DOHH2 (cell line): ENCODE measurements at regions not wholly inside any gene's neighbourhood (a gene's known extent, or its start where the extent isn't known, plus 50 kb on each side); places are given as distances from the start of the nearest gene placed in this dataset.

Source experiments
- H3F3A ChIP-seq: fragments of 200-600 bp; sonication (generic), shearing (Covaris generic); 2 replicates; pipeline ENCODE4 v1.6.0; 2016; ENCODE audit warnings: antibody characterized with exemption, mild to moderate bottlenecking; ENCODE audit not compliant: control insufficient read depth, insufficient read depth
- H3K27ac ChIP-seq: fragments of 200-600 bp; sonication (generic); 2 replicates; pipeline ENCODE4 v1.5.1; 2014; ENCODE audit warnings: low read depth, mild to moderate bottlenecking, low read length, moderate library complexity
- H3K27me3 ChIP-seq: fragments of 200-600 bp; sonication (generic); 2 replicates; pipeline ENCODE4 v1.6.1; 2014; ENCODE audit warnings: mild to moderate bottlenecking, low read length, mixed read lengths; ENCODE audit not compliant: control insufficient read depth
- H3K36me3 ChIP-seq: fragments of 200-600 bp; sonication (generic); 2 replicates; pipeline ENCODE4 v1.6.1; 2014; ENCODE audit warnings: mild to moderate bottlenecking, low read length, moderate library complexity, mixed read lengths; ENCODE audit not compliant: control insufficient read depth
- H3K4me1 ChIP-seq: fragments of 200-600 bp; sonication (generic); 2 replicates; pipeline ENCODE4 v1.6.1; 2014; ENCODE audit warnings: mild to moderate bottlenecking, low read length, mixed read lengths; ENCODE audit not compliant: control insufficient read depth
- H3K4me2 ChIP-seq: fragments of 200-600 bp; sonication (generic); 2 replicates; pipeline ENCODE4 v1.6.0; 2014; ENCODE audit warnings: mild to moderate bottlenecking, low read length, moderate library complexity
- H3K4me3 ChIP-seq: fragments of 200-600 bp; sonication (generic); 2 replicates; pipeline ENCODE4 v1.5.1; 2014; ENCODE audit warnings: mild to moderate bottlenecking, low read length, mixed read lengths
- H3K79me2 ChIP-seq: fragments of 200-600 bp; sonication (generic); 2 replicates; pipeline ENCODE4 v1.6.1; 2014; ENCODE audit warnings: mild to moderate bottlenecking, low read length, mixed read lengths; ENCODE audit not compliant: control insufficient read depth
- H3K9me2 ChIP-seq: fragments of 200-600 bp; sonication (generic); replicated peaks from 2 replicates; pipeline ENCODE4 v1.6.1; 2014; ENCODE audit warnings: mild to moderate bottlenecking, low read length, mixed read lengths; ENCODE audit not compliant: control insufficient read depth
- H3K9me3 ChIP-seq: fragments of 200-600 bp; sonication (generic); 2 replicates; pipeline ENCODE4 v1.6.1; 2014; ENCODE audit warnings: antibody characterized with exemption, low read length, mixed read lengths; ENCODE audit not compliant: control insufficient read depth, insufficient read depth
- H4K20me1 ChIP-seq: fragments of 200-600 bp; sonication (generic); 2 replicates; pipeline ENCODE4 v1.6.0; 2014; ENCODE audit warnings: low read depth, mild to moderate bottlenecking, antibody characterized with exemption, low read length, moderate library complexity; ENCODE audit not compliant: control insufficient read depth, insufficient read depth
- EZH2phosphoT487 ChIP-seq: fragments of 200-600 bp; sonication (generic); IDR thresholded peaks from 2 replicates; pipeline ENCODE4 v1.6.1; 2017; ENCODE audit warnings: borderline replicate concordance, mild to moderate bottlenecking, antibody characterized with exemption, low read length, moderate library complexity, mixed read lengths
- TF ChIP-seq, protein P1 (sequence below): fragments of 200-600 bp; sonication (generic); IDR thresholded peaks from one replicate; pipeline ENCODE4 v1.5.1; 2014; ENCODE audit warnings: antibody characterized with exemption, mild to moderate bottlenecking, low read depth, low read length; ENCODE audit not compliant: poor library complexity, severe bottlenecking

DNA sequence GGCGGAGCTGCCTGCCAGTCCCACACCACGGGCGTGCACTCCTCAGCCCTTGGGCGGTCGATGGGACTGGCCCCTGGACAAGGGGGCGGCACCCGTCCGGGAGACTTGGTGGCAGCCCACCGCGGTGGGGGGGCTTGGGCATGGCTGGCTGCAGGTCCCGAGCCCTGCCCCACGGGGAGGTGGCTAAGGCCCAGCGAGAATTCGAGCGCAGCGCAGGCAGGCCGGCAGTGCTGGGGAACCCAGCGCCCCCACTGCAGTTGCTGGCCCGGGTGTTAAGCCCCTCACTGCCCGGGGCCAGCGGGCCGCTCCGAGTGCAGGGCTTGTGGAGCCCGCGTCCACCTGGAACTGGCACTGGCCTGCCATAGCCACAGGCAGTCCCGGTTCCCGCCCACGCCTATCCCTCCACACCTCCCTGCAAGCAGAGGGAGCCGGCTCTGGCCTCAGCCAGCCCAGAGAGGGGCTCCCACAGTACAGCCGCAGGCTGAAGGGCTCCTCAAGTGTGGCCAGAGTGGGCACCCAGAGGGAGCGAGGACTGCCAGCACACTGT, 742.9 kb upstream of the DDX18 start:
- H3K4me1 ChIP-seq: no peaks in the 10 kb centered on the region
- no peak overlapping the region for H3K4me2 ChIP-seq
- no peak for TF ChIP-seq EZH2phosphoT487
- TF ChIP-seq, protein P1, sequence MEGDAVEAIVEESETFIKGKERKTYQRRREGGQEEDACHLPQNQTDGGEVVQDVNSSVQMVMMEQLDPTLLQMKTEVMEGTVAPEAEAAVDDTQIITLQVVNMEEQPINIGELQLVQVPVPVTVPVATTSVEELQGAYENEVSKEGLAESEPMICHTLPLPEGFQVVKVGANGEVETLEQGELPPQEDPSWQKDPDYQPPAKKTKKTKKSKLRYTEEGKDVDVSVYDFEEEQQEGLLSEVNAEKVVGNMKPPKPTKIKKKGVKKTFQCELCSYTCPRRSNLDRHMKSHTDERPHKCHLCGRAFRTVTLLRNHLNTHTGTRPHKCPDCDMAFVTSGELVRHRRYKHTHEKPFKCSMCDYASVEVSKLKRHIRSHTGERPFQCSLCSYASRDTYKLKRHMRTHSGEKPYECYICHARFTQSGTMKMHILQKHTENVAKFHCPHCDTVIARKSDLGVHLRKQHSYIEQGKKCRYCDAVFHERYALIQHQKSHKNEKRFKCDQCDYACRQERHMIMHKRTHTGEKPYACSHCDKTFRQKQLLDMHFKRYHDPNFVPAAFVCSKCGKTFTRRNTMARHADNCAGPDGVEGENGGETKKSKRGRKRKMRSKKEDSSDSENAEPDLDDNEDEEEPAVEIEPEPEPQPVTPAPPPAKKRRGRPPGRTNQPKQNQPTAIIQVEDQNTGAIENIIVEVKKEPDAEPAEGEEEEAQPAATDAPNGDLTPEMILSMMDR: no peak
- no peaks in the 10 kb centered on the region for H3K36me3 ChIP-seq
- no peak overlapping the region for H3K27ac ChIP-seq
- no peaks in the 10 kb centered on the region for H4K20me1 ChIP-seq
- H3K9me2 ChIP-seq: no peaks in the 10 kb centered on the region
- H3K4me3 ChIP-seq: no peak overlapping the region
- H3K27me3 ChIP-seq: no peaks in the 10 kb centered on the region
- H3K9me3 ChIP-seq: no peaks in the 10 kb centered on the region; the same call in 1 of the 2 replicates
- H3F3A ChIP-seq: no peaks in the 10 kb centered on the region
- H3K79me2 ChIP-seq: no peaks in the 10 kb centered on the region

DNA sequence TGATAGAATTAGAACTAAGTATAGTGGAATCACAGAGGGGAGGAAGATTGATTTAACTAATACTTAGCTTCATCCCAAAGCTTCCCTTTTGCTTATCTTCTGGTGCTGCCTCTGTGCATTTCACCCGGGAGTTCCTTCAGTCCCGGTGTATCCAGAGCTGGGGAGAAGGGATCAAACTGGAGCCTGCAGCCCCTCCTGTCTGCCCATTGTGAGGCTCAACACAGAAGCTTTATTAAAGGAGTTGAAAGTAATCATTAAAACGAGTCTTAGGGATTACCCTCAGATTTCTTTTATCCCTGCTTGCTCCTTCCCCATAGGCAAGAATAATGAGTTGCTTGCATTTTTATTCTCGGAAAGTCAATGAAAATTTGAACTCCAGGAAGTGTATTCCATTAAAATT, 739.7 kb upstream of the DDX18 start:
- no peak for TF ChIP-seq EZH2phosphoT487
- no peaks in the 10 kb centered on the region for H3K9me2 ChIP-seq
- H3K4me2 ChIP-seq: no peak overlapping the region
- H3F3A ChIP-seq: no peaks in the 10 kb centered on the region
- no peaks in the 10 kb centered on the region; the same call in 1 of the 2 replicates for H3K9me3 ChIP-seq
- H3K4me3 ChIP-seq: no peak overlapping the region
- no peaks in the 10 kb centered on the region for H3K4me1 ChIP-seq
- no peaks in the 10 kb centered on the region for H3K36me3 ChIP-seq
- H3K79me2 ChIP-seq: no peaks in the 10 kb centered on the region
- H3K27ac ChIP-seq: no peak overlapping the region
- H3K27me3 ChIP-seq: no peaks in the 10 kb centered on the region
- no peaks in the 10 kb centered on the region for H4K20me1 ChIP-seq

DNA sequence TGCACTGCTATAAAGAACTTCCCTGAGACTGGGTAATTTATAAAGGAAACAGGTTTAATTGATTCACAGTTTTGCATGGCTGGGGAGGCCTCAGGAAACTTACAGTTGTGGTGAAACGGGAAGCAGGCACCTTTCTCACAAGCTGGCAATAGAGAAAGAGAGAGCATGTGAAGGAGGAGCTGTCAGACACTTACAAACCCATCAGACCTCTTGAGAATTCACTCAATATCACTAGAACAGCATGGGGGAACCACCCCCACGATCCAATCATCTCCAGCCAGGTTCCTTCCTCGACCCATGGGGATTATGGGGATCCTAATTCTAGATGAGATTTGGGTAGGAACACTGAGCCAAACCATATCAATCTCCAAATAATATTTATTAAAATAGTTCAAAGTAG, 729.2 kb upstream of the DDX18 start:
- Histone ChIP-seq H3K79me2 (no peaks in the 10 kb centered on the region), H3K4me2 (no peak overlapping the region)
- no peak for TF ChIP-seq EZH2phosphoT487
- TF ChIP-seq, protein P1: no peak

DNA sequence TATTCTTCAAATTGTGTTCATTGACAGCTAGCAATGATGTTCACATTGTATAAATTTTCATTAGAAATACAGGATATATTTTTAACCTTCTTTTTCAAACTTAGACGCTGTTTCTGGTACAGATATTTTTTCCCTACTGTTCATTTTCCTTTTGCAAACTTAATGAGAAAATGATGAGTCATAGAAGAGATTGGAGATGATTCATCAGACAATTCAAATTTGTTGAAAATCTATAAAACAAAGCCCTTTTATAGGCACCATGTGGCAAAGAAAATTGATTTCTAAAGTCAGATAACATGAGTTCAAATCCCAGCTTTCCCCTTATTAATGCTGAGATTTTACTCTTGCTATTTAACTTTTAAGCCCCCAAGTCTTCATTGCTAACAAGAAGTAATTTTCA, 728.8 kb upstream of the DDX18 start:
- Histone ChIP-seq H3K4me2 (no peak overlapping the region), H3K36me3 (no peaks in the 10 kb centered on the region), H3K27me3 (no peaks in the 10 kb centered on the region), H3F3A (no peaks in the 10 kb centered on the region), H3K9me3 (no peaks in the 10 kb centered on the region), H3K4me3 (no peak overlapping the region), H3K9me2 (no peaks in the 10 kb centered on the region), H3K27ac (no peak overlapping the region), H4K20me1 (no peaks in the 10 kb centered on the region), H3K79me2 (no peaks in the 10 kb centered on the region), H3K4me1 (no peaks in the 10 kb centered on the region)
- TF ChIP-seq, protein P1: no peak
- no peak for TF ChIP-seq EZH2phosphoT487

More for the DNA sequence above, 729.2 kb upstream of the DDX18 start:
- Histone ChIP-seq H3K9me3 (no peaks in the 10 kb centered on the region), H4K20me1 (no peaks in the 10 kb centered on the region), H3F3A (no peaks in the 10 kb centered on the region), H3K27me3 (no peaks in the 10 kb centered on the region), H3K36me3 (no peaks in the 10 kb centered on the region), H3K4me3 (no peak overlapping the region), H3K9me2 (no peaks in the 10 kb centered on the region), H3K27ac (no peak overlapping the region), H3K4me1 (no peaks in the 10 kb centered on the region)
